ENCODE measurements at regions not wholly inside any gene's neighbourhood (a gene's known extent, or its start where the extent isn't known, plus 50 kb on each side); places are given as distances from the start of the nearest gene placed in this dataset.

GRCh38 chr14:47746986-47747385 lies 71.6 kb upstream of the MDGA2 start:
- BruUV-seq (replicated peaks), result no TSS peak
- CTCF ChIA-PET, result no interaction called here
- TF ChIP-seq CEBPB (IDR thresholded peaks at IDR 0.05; ENCODE audit: low read depth) (no peak), CBX3 (IDR thresholded peaks at IDR 0.05; ENCODE audit: low read depth) (no peak), FOSL1 (IDR thresholded peaks at IDR 0.05; ENCODE audit: low read depth) (no peak), POLR2AphosphoS5 (IDR thresholded peaks at IDR 0.05; ENCODE audit: low read depth, low read length) (no peak), YY1 (IDR thresholded peaks at IDR 0.05; ENCODE audit: extremely low read depth, insufficient replicate concordance, low read depth, low read length) (no peak), ZFX (IDR thresholded peaks at IDR 0.05) (no peak), EZH2phosphoT487 (IDR thresholded peaks at IDR 0.05; ENCODE audit: borderline replicate concordance) (no peak), ELF1 (IDR thresholded peaks at IDR 0.05; ENCODE audit: borderline replicate concordance, low read depth) (no peak), ZBTB33 (IDR thresholded peaks at IDR 0.05; ENCODE audit: extremely low read depth, insufficient replicate concordance, low read length) (no peak), POLR2A (IDR thresholded peaks at IDR 0.05; ENCODE audit: borderline replicate concordance, extremely low read depth, insufficient read depth, insufficient read length) (no peak), EGR1 (IDR thresholded peaks at IDR 0.05; ENCODE audit: low read depth) (no peak), ATF3 (IDR thresholded peaks at IDR 0.05) (no peak), TCF7L2 (IDR thresholded peaks at IDR 0.05; ENCODE audit: borderline replicate concordance, extremely low read depth, insufficient read depth, insufficient read length) (no peak), SIN3A (IDR thresholded peaks at IDR 0.05; ENCODE audit: low read depth) (no peak), MAX (IDR thresholded peaks at IDR 0.05) (no peak)

More at GRCh38 chr14:47746986-47747385, 71.6 kb upstream of the MDGA2 start:
- no peak overlapping the region for H3K4me2 ChIP-seq (ENCODE audit: low read length)
- ChIA-PET POLR2A (no interaction called here), RAD21 (ENCODE audit: low non-redundant PET in 1 of 2, low total read pairs in 2 of 2, uncharacterized antibody in 2 of 2, unreplicated experiment in 2 of 2) (no interaction called here)
- no peaks in the 10 kb centered on the region for H3K79me2 ChIP-seq (ENCODE audit: insufficient read depth, low read length)
- no peaks in the 10 kb centered on the region for H3K9me3 ChIP-seq (ENCODE audit: control insufficient read depth in 1 of 2, insufficient read depth in 1 of 2, low read depth in 1 of 2, low read length in 2 of 2)
- no peaks in the 10 kb centered on the region for H3K9me2 ChIP-seq (ENCODE audit: insufficient read depth)
- no peaks in the 10 kb centered on the region for H4K20me1 ChIP-seq (ENCODE audit: insufficient read depth)
- H3K4me1 ChIP-seq (ENCODE audit: control insufficient read depth in 1 of 2, insufficient read depth in 2 of 2, low read length in 2 of 2), result no peaks in the 10 kb centered on the region
- H2AFZ ChIP-seq (ENCODE audit: low read depth, low read length, poor library complexity, severe bottlenecking), result no peak overlapping the region
- intact Hi-C loops (cut with micrococcal nuclease), result no loop called here
- no peaks in the 10 kb centered on the region for H3K27me3 ChIP-seq (ENCODE audit: insufficient read depth, low read length)
- no peak overlapping the region for H3K27ac ChIP-seq (ENCODE audit: low read depth, low read length)
- no peak overlapping the region for H3K4me3 ChIP-seq (replicated peaks in 1 of 2; ENCODE audit: low read depth in 1 of 2, low read length in 2 of 2)
- H3K36me3 ChIP-seq (ENCODE audit: control insufficient read depth in 1 of 2, insufficient read depth in 2 of 2, low read length in 2 of 2), result no peaks in the 10 kb centered on the region
- H3K9ac ChIP-seq (ENCODE audit: low read length), result no peak overlapping the region
- ATAC-seq, result no peak
- no peak for DNase-seq (ENCODE audit: low read depth, low spot score)
